Esophagus squamous epithelium (tissue), 5 donors: ENCODE measurements at regions not wholly inside any gene's neighbourhood (a gene's known extent, or its start where the extent isn't known, plus 50 kb on each side); places are given as distances from the start of the nearest gene placed in this dataset.

Experiments
- DNase-seq: peaks from one replicate; lab custom pipeline; 2025; lab: John Stamatoyannopoulos, UW
- H3K27ac ChIP-seq, 4 donors: fragments of 200-600 bp; sonication (generic); one replicate each; pipeline ENCODE4 v1.5.1; 2016 to 2019; ENCODE audit warnings: mild to moderate bottlenecking in 1 of 4
- H3K27me3 ChIP-seq, 4 donors: fragments of 200-600 bp; sonication (generic); 1 replicate in 3 of 4; 2 replicates in 1 of 4; pipeline versions ENCODE4 v1.5.1 to v1.6.0; 2017 to 2021; ENCODE audit warnings: antibody characterized with exemption in 1 of 4
- H3K36me3 ChIP-seq, 3 donors: fragments of 200-600 bp; sonication (generic); one replicate each; pipeline ENCODE4 v1.5.1; 2016 to 2019
- H3K4me1 ChIP-seq, 3 donors: fragments of 200-600 bp; sonication (generic); one replicate each; pipeline ENCODE4 v1.5.1; 2017 to 2019
- H3K4me3 ChIP-seq, 4 donors: fragments of 200-600 bp; sonication (generic); 1 replicate in 3 of 4; 2 replicates in 1 of 4; pipeline ENCODE4 v1.5.1; 2016 to 2019; ENCODE audit warnings: mild to moderate bottlenecking in 2 of 4, moderate library complexity in 1 of 4
- H3K9me3 ChIP-seq, 3 donors: fragments of 200-600 bp; sonication (generic); one replicate each; pipeline ENCODE4 v1.5.1; 2016 to 2019
- POLR2A ChIP-seq, 4 donors: fragments of 450-650 bp; IDR thresholded peaks; one replicate each; pipeline ENCODE4 v1.6.1; 2017; ENCODE audit warnings: antibody characterized with exemption in 4 of 4, mild to moderate bottlenecking in 4 of 4, moderate library complexity in 3 of 4
- WGBS, 2 donors: methylation state at CpG; one replicate each; pipeline ENCODE4 v1.1.5; 2018; 5-methylcytosine and 5-hydroxymethylcytosine counted together
- intact Hi-C: fragments of 100-400 bp; cut with DNase I; formaldehyde crosslinking; loops from one replicate; pipeline ENCODE4 v1.15.0; 2022
- TF ChIP-seq, protein P1 (sequence below), 6 experiments: fragments of 450-650 bp in 4 of 6; fragments of 200-600 bp in 2 of 6; sonication (generic) in 2 of 6; IDR thresholded peaks; one replicate each; pipeline ENCODE4 v1.5.1; 2016 to 2019; ENCODE audit warnings: antibody characterized with exemption in 6 of 6, mild to moderate bottlenecking in 4 of 6, moderate library complexity in 4 of 6
- donor health status: DM: yes; HTN: yes; CAD: no.

DNA sequence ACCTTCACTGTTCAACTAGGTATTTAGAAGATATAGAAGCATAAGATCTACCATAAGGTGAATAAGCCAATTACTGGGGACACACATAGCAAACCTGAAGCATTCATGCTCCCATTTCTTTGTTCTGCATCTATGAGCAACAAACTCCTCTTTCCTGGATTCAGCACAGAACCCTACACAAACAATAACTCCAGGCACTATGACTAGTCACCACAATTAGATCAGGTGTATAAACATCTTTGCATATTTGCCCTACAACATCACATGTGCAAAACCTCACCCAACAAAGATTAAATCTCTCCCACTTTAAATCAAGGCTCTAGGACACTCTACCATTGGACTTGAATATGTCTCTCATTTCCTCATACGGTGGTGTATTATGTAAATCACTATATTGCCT is 652.3 kb downstream of the EPHA7 start:
- no peak for TF ChIP-seq POLR2A (IDR thresholded peaks at IDR 0.05)
- TF ChIP-seq, protein P1, sequence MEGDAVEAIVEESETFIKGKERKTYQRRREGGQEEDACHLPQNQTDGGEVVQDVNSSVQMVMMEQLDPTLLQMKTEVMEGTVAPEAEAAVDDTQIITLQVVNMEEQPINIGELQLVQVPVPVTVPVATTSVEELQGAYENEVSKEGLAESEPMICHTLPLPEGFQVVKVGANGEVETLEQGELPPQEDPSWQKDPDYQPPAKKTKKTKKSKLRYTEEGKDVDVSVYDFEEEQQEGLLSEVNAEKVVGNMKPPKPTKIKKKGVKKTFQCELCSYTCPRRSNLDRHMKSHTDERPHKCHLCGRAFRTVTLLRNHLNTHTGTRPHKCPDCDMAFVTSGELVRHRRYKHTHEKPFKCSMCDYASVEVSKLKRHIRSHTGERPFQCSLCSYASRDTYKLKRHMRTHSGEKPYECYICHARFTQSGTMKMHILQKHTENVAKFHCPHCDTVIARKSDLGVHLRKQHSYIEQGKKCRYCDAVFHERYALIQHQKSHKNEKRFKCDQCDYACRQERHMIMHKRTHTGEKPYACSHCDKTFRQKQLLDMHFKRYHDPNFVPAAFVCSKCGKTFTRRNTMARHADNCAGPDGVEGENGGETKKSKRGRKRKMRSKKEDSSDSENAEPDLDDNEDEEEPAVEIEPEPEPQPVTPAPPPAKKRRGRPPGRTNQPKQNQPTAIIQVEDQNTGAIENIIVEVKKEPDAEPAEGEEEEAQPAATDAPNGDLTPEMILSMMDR (IDR thresholded peaks at IDR 0.05), result no peak
- H3K4me3 ChIP-seq, result no peak overlapping the region
- intact Hi-C loops, result no loop called here
- H3K9me3 ChIP-seq, result no peaks in the 10 kb centered on the region
- H3K27ac ChIP-seq, result no peak overlapping the region
- DNase-seq, result no peak
- no peaks in the 10 kb centered on the region for H3K36me3 ChIP-seq
- 64 to 78% methylated on average over 1 of the region's 1 CpG for WGBS, 2 donors
- H3K27me3 ChIP-seq, result no peaks in the 10 kb centered on the region
- no peaks in the 10 kb centered on the region for H3K4me1 ChIP-seq

GRCh38 chr6:92763680-92764079 is 655.7 kb downstream of the EPHA7 start:
- TF ChIP-seq, protein P1 (IDR thresholded peaks at IDR 0.05), result no peak
- TF ChIP-seq POLR2A (IDR thresholded peaks at IDR 0.05), result no peak
- H3K4me3 ChIP-seq, result no peak overlapping the region
- no peak overlapping the region for H3K27ac ChIP-seq
- H3K36me3 ChIP-seq, result no peaks in the 10 kb centered on the region
- 48 to 65% methylated on average over 3 of the region's 3 CpGs for WGBS, 2 donors
- intact Hi-C loops, result no loop called here
- no peaks in the 10 kb centered on the region for H3K27me3 ChIP-seq
- DNase-seq, result no peak
- H3K9me3 ChIP-seq, result no peaks in the 10 kb centered on the region
- H3K4me1 ChIP-seq, result no peaks in the 10 kb centered on the region

GRCh38 chr6:92763274-92763584 is 656.1 kb downstream of the EPHA7 start:
- Histone ChIP-seq H3K27me3 (no peaks in the 10 kb centered on the region), H3K36me3 (no peaks in the 10 kb centered on the region), H3K4me1 (no peaks in the 10 kb centered on the region), H3K9me3 (no peaks in the 10 kb centered on the region), H3K27ac (no peak overlapping the region), H3K4me3 (no peak overlapping the region)
- DNase-seq, result no peak
- TF ChIP-seq, protein P1 (IDR thresholded peaks at IDR 0.05), result no peak
- TF ChIP-seq POLR2A (IDR thresholded peaks at IDR 0.05), result no peak
- intact Hi-C loops, result no loop called here
- 64 to 66% methylated on average over 2 of the region's 2 CpGs for WGBS, 2 donors

- intact Hi-C loops, result no loop called here
- Histone ChIP-seq H3K9me3 (no peaks in the 10 kb centered on the region), H3K27ac (no peak overlapping the region), H3K36me3 (no peaks in the 10 kb centered on the region), H3K4me1 (no peaks in the 10 kb centered on the region), H3K4me3 (no peak overlapping the region), H3K27me3 (no peaks in the 10 kb centered on the region)
- TF ChIP-seq, protein P1 (IDR thresholded peaks at IDR 0.05), result no peak
- TF ChIP-seq POLR2A (IDR thresholded peaks at IDR 0.05), result no peak
- 55 to 64% methylated on average over 3 of the region's 3 CpGs for WGBS, 2 donors
- no peak for DNase-seq
Observed at GRCh38 chr6:92762443-92763273, 656.7 kb downstream of the EPHA7 start.

GRCh38 chr6:92759178-92759577 is 660.2 kb downstream of the EPHA7 start:
- intact Hi-C loops, result no loop called here
- 64 to 79% methylated on average over 3 of the region's 3 CpGs for WGBS, 2 donors
- Histone ChIP-seq H3K36me3 (no peaks in the 10 kb centered on the region), H3K4me3 (no peak overlapping the region), H3K27me3 (no peaks in the 10 kb centered on the region), H3K27ac (no peak overlapping the region), H3K4me1 (no peaks in the 10 kb centered on the region), H3K9me3 (no peaks in the 10 kb centered on the region)
- DNase-seq, result no peak
- no peak for TF ChIP-seq POLR2A (IDR thresholded peaks at IDR 0.05)
- TF ChIP-seq, protein P1 (IDR thresholded peaks at IDR 0.05), result no peak
